Body of pancreas (tissue), 4 donors: ENCODE measurements at regions not wholly inside any gene's neighbourhood (a gene's known extent, or its start where the extent isn't known, plus 50 kb on each side); places are given as distances from the start of the nearest gene placed in this dataset.

Experiments used
- ATAC-seq: fragments of 150-250 bp; one replicate; pipeline ENCODE4 v1.9.1; 2016
- DNase-seq, 4 donors: peaks; one replicate each; pipeline ENCODE4 v3.0.0-alpha.2; 2019
- H3K27ac ChIP-seq, 4 donors: fragments of 200-600 bp; sonication (generic); 1 replicate in 3 of 4; 2 replicates in 1 of 4; pipeline versions ENCODE4 v1.5.1 to v1.6.1; 2016 to 2019; ENCODE audit warnings: mild to moderate bottlenecking in 1 of 4, mixed read lengths in 1 of 4, moderate library complexity in 1 of 4
- H3K27me3 ChIP-seq, 2 donors: fragments of 200-600 bp; sonication (generic); one replicate each; pipeline ENCODE4 v1.6.0; 2016; ENCODE audit warnings: mild to moderate bottlenecking in 1 of 2
- H3K36me3 ChIP-seq, 2 donors: fragments of 200-600 bp; sonication (generic); replicated peaks in 1 of 2; 2 replicates each; pipeline ENCODE4 v1.5.1; 2016; ENCODE audit warnings: low read depth in 2 of 2; ENCODE audit not compliant: insufficient read depth in 1 of 2
- H3K4me1 ChIP-seq: fragments of 200-600 bp; sonication (generic); one replicate; pipeline ENCODE4 v1.6.0; 2016
- H3K4me3 ChIP-seq, 2 donors: fragments of 200-600 bp; sonication (generic); 1 replicate in 1 of 2; 2 replicates in 1 of 2; pipeline ENCODE4 v1.5.1; 2016 to 2019
- H3K9me3 ChIP-seq, 3 donors: fragments of 200-600 bp; sonication (generic); 1 replicate in 2 of 3; 2 replicates in 1 of 3; pipeline ENCODE4 v1.5.1; 2016
- CTCF ChIP-seq, 7 experiments: fragments of 450-650 bp in 4 of 7; fragments of 200-600 bp in 3 of 7; sonication (generic) in 3 of 7; IDR thresholded peaks; one replicate each; pipeline ENCODE4 v1.5.1; 2016 to 2019; ENCODE audit warnings: antibody characterized with exemption in 7 of 7
- POLR2A ChIP-seq, 3 donors: fragments of 450-650 bp; IDR thresholded peaks; one replicate each; pipeline ENCODE4 v1.6.1; 2016; ENCODE audit warnings: antibody characterized with exemption in 3 of 3, mild to moderate bottlenecking in 2 of 3
- WGBS, 2 donors: methylation state at CpG; one replicate each; pipeline ENCODE4 v1.1.5; 2017; 5-methylcytosine and 5-hydroxymethylcytosine counted together
- intact Hi-C: fragments of 100-400 bp; cut with DNase I; formaldehyde crosslinking; loops from one replicate; pipeline ENCODE4 v1.15.1; 2023

- TF ChIP-seq POLR2A (IDR thresholded peaks at IDR 0.05) (no peak), CTCF (IDR thresholded peaks at IDR 0.05) (no peak)
- Histone ChIP-seq H3K4me1 (no peaks in the 10 kb centered on the region), H3K36me3 (no peaks in the 10 kb centered on the region), H3K27me3 (no peaks in the 10 kb centered on the region), H3K4me3 (no peak overlapping the region), H3K9me3 (no peaks in the 10 kb centered on the region), H3K27ac (no peak overlapping the region)
- DNase-seq, result no peak
- intact Hi-C loops, result no loop called here
- WGBS, 2 donors, result 16 to 18% methylated on average over 1 of the region's 1 CpG
- ATAC-seq, result no peak
Observed at GRCh38 chr15:97023488-97023844, 693.0 kb downstream of the NR2F2 start.

GRCh38 chr15:97026781-97027180, 696.3 kb downstream of the NR2F2 start:
- Histone ChIP-seq H3K27ac (no peak overlapping the region), H3K27me3 (no peaks in the 10 kb centered on the region), H3K4me1 (no peaks in the 10 kb centered on the region), H3K9me3 (no peaks in the 10 kb centered on the region), H3K4me3 (no peak overlapping the region), H3K36me3 (no peaks in the 10 kb centered on the region)
- intact Hi-C loops, result no loop called here
- DNase-seq (no peak), ATAC-seq (no peak)
- no peak for TF ChIP-seq CTCF (IDR thresholded peaks at IDR 0.05)
- no peak for TF ChIP-seq POLR2A (IDR thresholded peaks at IDR 0.05)
- WGBS, 2 donors, result 22 to 32% methylated on average over 2 of the region's 2 CpGs

- H3K9me3 ChIP-seq, result no peaks in the 10 kb centered on the region
- WGBS, 2 donors, result 73 to 75% methylated on average over 2 of the region's 2 CpGs
- no peaks in the 10 kb centered on the region for H3K4me1 ChIP-seq
- TF ChIP-seq CTCF (IDR thresholded peaks at IDR 0.05) (no peak), POLR2A (IDR thresholded peaks at IDR 0.05) (no peak)
- H3K27me3 ChIP-seq, result no peaks in the 10 kb centered on the region
- ATAC-seq (no peak), DNase-seq (no peak)
- H3K4me3 ChIP-seq, result no peak overlapping the region
- intact Hi-C loops, result no loop called here
- no peak overlapping the region for H3K27ac ChIP-seq
- no peaks in the 10 kb centered on the region for H3K36me3 ChIP-seq
Observed at GRCh38 chr15:97027772-97028171, 697.3 kb downstream of the NR2F2 start.

- WGBS, 2 donors, result 62 to 66% methylated on average over 2 of the region's 2 CpGs
- Histone ChIP-seq H3K4me3 (no peak overlapping the region), H3K4me1 (no peaks in the 10 kb centered on the region), H3K27me3 (no peaks in the 10 kb centered on the region), H3K27ac (no peak overlapping the region), H3K9me3 (no peaks in the 10 kb centered on the region), H3K36me3 (no peaks in the 10 kb centered on the region)
- intact Hi-C loops, result no loop called here
- DNase-seq (no peak), ATAC-seq (no peak)
- TF ChIP-seq POLR2A (IDR thresholded peaks at IDR 0.05), result no peak
- no peak for TF ChIP-seq CTCF (IDR thresholded peaks at IDR 0.05)
Observed at GRCh38 chr15:97030251-97030650, 699.8 kb downstream of the NR2F2 start.

- no peaks in the 10 kb centered on the region for H3K9me3 ChIP-seq
- 49 to 67% methylated on average over 3 of the region's 3 CpGs for WGBS, 2 donors
- no peak overlapping the region for H3K27ac ChIP-seq
- H3K27me3 ChIP-seq, result no peaks in the 10 kb centered on the region
- ATAC-seq, result no peak
- no peaks in the 10 kb centered on the region for H3K4me1 ChIP-seq
- no peak overlapping the region for H3K4me3 ChIP-seq
- H3K36me3 ChIP-seq, result no peaks in the 10 kb centered on the region
- TF ChIP-seq CTCF (IDR thresholded peaks at IDR 0.05), result no peak
- TF ChIP-seq POLR2A (IDR thresholded peaks at IDR 0.05), result no peak
- DNase-seq, result no peak
- intact Hi-C loops, result no loop called here
Observed at GRCh38 chr15:97036301-97036700, 705.8 kb downstream of the NR2F2 start.
